ENCODE measurements at regions not wholly inside any gene's neighbourhood (a gene's known extent, or its start where the extent isn't known, plus 50 kb on each side); places are given as distances from the start of the nearest gene placed in this dataset.

GRCh38 chr16:22646948-22647556 is 136.4 kb downstream of the NPIPB5 start:
- Histone ChIP-seq H2BK12ac (ENCODE audit: insufficient read length, low read depth, low read length) (no peak overlapping the region), H2BK20ac (ENCODE audit: low read depth, low read length, poor library complexity, severe bottlenecking) (no peak overlapping the region), H3K79me1 (ENCODE audit: insufficient read depth, low read depth, low read length, poor library complexity, severe bottlenecking) (no peaks in the 10 kb centered on the region), H2AFZ (ENCODE audit: low read length) (no peak overlapping the region), H3K23ac (ENCODE audit: insufficient read length, low read depth, low read length) (no peak overlapping the region), H3K14ac (ENCODE audit: insufficient read depth, low read length) (no peak overlapping the region), H4K8ac (replicated peaks; ENCODE audit: insufficient read length, low read depth, low read length) (no peak overlapping the region), H3K4me2 (ENCODE audit: insufficient read depth, insufficient read length, low read length) (no peak overlapping the region), H3K56ac (ENCODE audit: insufficient read length, low read depth, low read length) (no peak overlapping the region), H4K20me1 (ENCODE audit: control insufficient read depth, insufficient read depth, insufficient read length) (no peaks in the 10 kb centered on the region), H3K27ac (ENCODE audit: insufficient read length, low read depth, low read length) (no peak overlapping the region), H4K5ac (ENCODE audit: insufficient read length, low read depth, low read length) (no peak overlapping the region), H3T11ph (ENCODE audit: low read length) (no peak overlapping the region), H2AK5ac (ENCODE audit: insufficient read length, low read length) (no peak overlapping the region), H3K27me3 (ENCODE audit: insufficient read depth, low read length) (no peaks in the 10 kb centered on the region), H4K91ac (ENCODE audit: insufficient read length, low read depth, low read length) (no peak overlapping the region), H3K9ac (ENCODE audit: extremely low read depth, insufficient read length, low read length) (no peak overlapping the region), H3K9me3 (ENCODE audit: control insufficient read depth, low read depth, low read length) (no peaks in the 10 kb centered on the region), H3K18ac (ENCODE audit: insufficient read length, low read depth, low read length) (no peak overlapping the region), H2BK120ac (ENCODE audit: low read depth, low read length, poor library complexity, severe bottlenecking) (no peak overlapping the region), H2BK5ac (ENCODE audit: insufficient read length, low read length) (no peak overlapping the region), H3K4me1 (ENCODE audit: insufficient read depth, low read length) (no peaks in the 10 kb centered on the region; the same call in 1 of the 2 replicates), H2BK15ac (ENCODE audit: low read depth, low read length) (no peak overlapping the region), H3K4ac (ENCODE audit: low read depth, low read length) (no peak overlapping the region), H3K79me2 (ENCODE audit: insufficient read depth, low read length) (no peaks in the 10 kb centered on the region), H3K23me2 (ENCODE audit: insufficient read length, low read depth, low read length, poor library complexity, severe bottlenecking) (no peaks in the 10 kb centered on the region)
- Mint-ChIP-seq H3K4me1 (no peaks in the 10 kb centered on the region), H3K27ac (no peak overlapping the region), H3K9me3 (no peaks in the 10 kb centered on the region), H3K4me3 (no peak overlapping the region), H3K27me3 (ENCODE audit: low read depth) (no peaks in the 10 kb centered on the region), H3K36me3 (ENCODE audit: insufficient read depth in 1 of 3, low read depth in 3 of 3) (no peaks in the 10 kb centered on the region)
- WGBS (ENCODE audit: extremely low coverage, insufficient read length, low lambda C conversion rate) = no CpG with 5 or more reads among the region's 7 CpGs
- no peak for TF ChIP-seq CTCF (conservative IDR thresholded peaks at IDR 0.05)
- peak; percentile 18 for DNase-seq
